Thyroid gland (tissue), 4 donors: ENCODE measurements at regions not wholly inside any gene's neighbourhood (a gene's known extent, or its start where the extent isn't known, plus 50 kb on each side); places are given as distances from the start of the nearest gene placed in this dataset.

Source experiments
- DNase-seq, 2 donors: peaks; one replicate each; pipeline ENCODE4 v3.0.0-alpha.2; 2019
- H3K27ac ChIP-seq, 3 donors: fragments of 200-600 bp; sonication (generic); 1 replicate in 2 of 3; 2 replicates in 1 of 3; pipeline ENCODE4 v1.5.1; 2016 to 2019; ENCODE audit warnings: mild to moderate bottlenecking in 1 of 3, moderate library complexity in 1 of 3
- H3K27me3 ChIP-seq: fragments of 200-600 bp; sonication (generic); one replicate; pipeline ENCODE4 v1.5.1; 2019
- H3K36me3 ChIP-seq, 2 donors: fragments of 200-600 bp; sonication (generic); one replicate each; pipeline ENCODE4 v1.5.1; 2016 to 2019
- H3K4me1 ChIP-seq, 2 donors: fragments of 200-600 bp; sonication (generic); one replicate each; pipeline ENCODE4 v1.5.1; 2017 to 2019
- H3K4me3 ChIP-seq, 3 donors: fragments of 200-600 bp; sonication (generic); replicated peaks in 1 of 3; 1 replicate in 2 of 3; 2 replicates in 1 of 3; pipeline ENCODE4 v1.5.1; 2016; ENCODE audit warnings: mild to moderate bottlenecking in 1 of 3
- H3K9me3 ChIP-seq: fragments of 200-600 bp; sonication (generic); one replicate; pipeline ENCODE4 v1.5.1; 2017
- CTCF ChIP-seq, 6 experiments: fragments of 200-600 bp in 3 of 6; fragments of 450-650 bp in 3 of 6; sonication (generic) in 3 of 6; IDR thresholded peaks; one replicate each; pipeline ENCODE4 v1.5.1; 2016 to 2019; ENCODE audit warnings: antibody characterized with exemption in 6 of 6, mild to moderate bottlenecking in 2 of 6, inconsistent platforms in 1 of 6, moderate library complexity in 1 of 6
- POLR2A ChIP-seq, 2 donors: fragments of 450-650 bp; IDR thresholded peaks; one replicate each; pipeline ENCODE4 v1.6.1; 2017; ENCODE audit warnings: antibody characterized with exemption in 2 of 2, mild to moderate bottlenecking in 2 of 2, moderate library complexity in 1 of 2
- WGBS, 2 donors: methylation state at CpG; one replicate each; pipeline ENCODE4 v1.1.5; 2017; 5-methylcytosine and 5-hydroxymethylcytosine counted together
- intact Hi-C: fragments of 100-400 bp; cut with DNase I; formaldehyde crosslinking; loops from one replicate; pipeline ENCODE4 v1.15.1; 2023

DNA sequence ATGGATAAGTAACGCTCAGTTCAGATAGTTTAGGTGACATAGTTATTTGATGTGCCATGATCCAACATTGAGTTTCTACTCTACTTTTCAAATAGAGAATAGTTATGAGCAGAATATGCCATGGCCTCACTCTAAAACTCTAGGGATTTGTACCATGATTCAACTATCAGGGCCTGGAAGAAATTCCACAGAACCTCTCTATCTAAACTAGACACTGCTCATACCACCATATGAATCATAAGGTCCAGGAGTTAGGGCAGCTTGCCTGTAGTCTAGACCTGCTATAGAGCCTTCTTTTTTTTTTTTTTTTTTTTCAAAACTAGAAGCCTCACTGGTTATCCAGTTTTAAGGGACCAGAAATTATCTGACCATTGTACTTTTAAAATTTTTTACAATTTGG is 571.8 kb upstream of the IMPG1 start:
- Histone ChIP-seq H3K27ac (no peak overlapping the region), H3K4me1 (no peaks in the 10 kb centered on the region), H3K27me3 (no peaks in the 10 kb centered on the region), H3K9me3 (no peaks in the 10 kb centered on the region), H3K36me3 (no peaks in the 10 kb centered on the region), H3K4me3 (no peak overlapping the region)
- 92 to 93% methylated on average over 1 of the region's 1 CpG for WGBS, 2 donors
- intact Hi-C loops = no loop called here
- no peak for TF ChIP-seq POLR2A (IDR thresholded peaks at IDR 0.05)
- no peak for TF ChIP-seq CTCF (IDR thresholded peaks at IDR 0.05)
- DNase-seq = no peak

DNA sequence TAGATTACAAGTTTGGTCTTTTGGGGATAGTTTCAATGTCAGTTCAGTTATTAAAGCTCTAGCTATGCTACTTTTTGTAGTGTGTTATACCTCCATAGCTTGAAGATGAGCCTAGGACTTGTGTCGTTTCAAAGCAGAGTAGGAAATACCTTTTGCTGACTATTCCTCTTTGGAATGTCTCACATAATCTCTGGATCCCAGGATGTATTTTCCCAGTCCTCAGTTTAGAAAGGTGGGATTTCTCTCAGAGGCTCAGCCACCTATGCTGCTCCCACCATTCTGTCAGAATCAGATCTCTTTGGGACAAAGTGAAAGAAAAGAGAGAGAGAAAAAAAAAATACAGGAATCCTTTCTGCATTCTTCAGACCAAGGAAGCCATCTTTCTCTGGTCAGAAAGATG is 567.5 kb upstream of the IMPG1 start:
- intact Hi-C loops = no loop called here
- H3K4me3 ChIP-seq = no peak overlapping the region
- no peaks in the 10 kb centered on the region for H3K9me3 ChIP-seq
- H3K36me3 ChIP-seq = no peaks in the 10 kb centered on the region
- no peaks in the 10 kb centered on the region for H3K4me1 ChIP-seq
- no peaks in the 10 kb centered on the region for H3K27me3 ChIP-seq
- no peak overlapping the region for H3K27ac ChIP-seq
- TF ChIP-seq CTCF (IDR thresholded peaks at IDR 0.05) (no peak), POLR2A (IDR thresholded peaks at IDR 0.05) (no peak)
- 68 to 73% methylated on average over 1 of the region's 1 CpG for WGBS, 2 donors
- DNase-seq = no peak

DNA sequence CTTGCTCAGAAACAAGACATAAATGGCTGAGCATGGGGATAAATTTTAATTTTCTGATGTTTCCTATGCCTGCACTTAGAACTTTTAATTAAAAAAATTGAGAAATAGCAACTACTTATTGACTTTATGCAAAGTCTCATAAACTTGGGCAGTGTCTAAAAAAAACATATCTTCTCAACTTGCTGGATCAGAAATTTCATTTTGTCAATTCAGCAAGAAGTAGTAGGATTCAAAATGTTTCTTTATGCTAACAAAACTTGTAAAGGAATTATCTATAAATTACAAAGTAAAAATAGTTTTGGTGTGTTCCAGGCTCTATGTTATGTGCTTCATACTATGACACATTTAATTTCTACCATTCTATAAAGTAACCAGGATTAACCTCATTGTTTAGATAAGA is 562.2 kb upstream of the IMPG1 start:
- no peaks in the 10 kb centered on the region for H3K4me1 ChIP-seq
- H3K4me3 ChIP-seq = no peak overlapping the region
- no peak for DNase-seq
- TF ChIP-seq POLR2A (IDR thresholded peaks at IDR 0.05) (no peak), CTCF (IDR thresholded peaks at IDR 0.05) (no peak)
- H3K36me3 ChIP-seq = no peaks in the 10 kb centered on the region
- intact Hi-C loops = no loop called here
- no peaks in the 10 kb centered on the region for H3K27me3 ChIP-seq
- H3K9me3 ChIP-seq = no peaks in the 10 kb centered on the region
- H3K27ac ChIP-seq = no peak overlapping the region

GRCh38 chr6:76633259-76633658 is 560.8 kb upstream of the IMPG1 start:
- no peak overlapping the region for H3K4me3 ChIP-seq
- DNase-seq = no peak
- H3K9me3 ChIP-seq = no peaks in the 10 kb centered on the region
- 44 to 53% methylated on average over 5 of the region's 5 CpGs for WGBS, 2 donors
- intact Hi-C loops = no loop called here
- no peaks in the 10 kb centered on the region for H3K4me1 ChIP-seq
- TF ChIP-seq CTCF (IDR thresholded peaks at IDR 0.05) (no peak), POLR2A (IDR thresholded peaks at IDR 0.05) (no peak)
- H3K36me3 ChIP-seq = no peaks in the 10 kb centered on the region
- H3K27me3 ChIP-seq = no peaks in the 10 kb centered on the region
- H3K27ac ChIP-seq = no peak overlapping the region

DNA sequence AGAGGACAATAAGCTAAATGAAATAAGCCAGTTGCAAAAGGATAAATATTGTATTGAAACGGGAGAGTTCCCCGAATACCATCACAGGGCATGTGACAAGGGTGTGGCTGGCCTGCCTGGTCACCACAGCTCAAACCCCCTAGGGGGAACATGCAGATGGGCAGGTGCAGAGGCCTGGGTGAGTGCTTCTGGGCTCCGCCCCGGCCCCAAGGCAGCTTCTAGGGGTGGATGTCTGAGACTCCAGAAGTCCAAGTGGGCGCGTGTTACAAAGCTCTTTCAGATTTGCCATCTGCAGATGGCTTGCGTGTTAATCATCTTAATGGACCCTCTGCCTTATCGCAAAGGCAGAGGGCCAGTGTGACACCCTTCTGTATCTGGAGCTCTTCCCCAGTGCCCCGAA is 559.2 kb upstream of the IMPG1 start:
- intact Hi-C loops = no loop called here
- H3K36me3 ChIP-seq = no peaks in the 10 kb centered on the region
- DNase-seq = no peak
- H3K27me3 ChIP-seq = no peaks in the 10 kb centered on the region
- WGBS, 2 donors = 92 to 95% methylated on average over 9 of the region's 9 CpGs
- no peak overlapping the region for H3K4me3 ChIP-seq
- no peak for TF ChIP-seq POLR2A (IDR thresholded peaks at IDR 0.05)
- H3K9me3 ChIP-seq = no peaks in the 10 kb centered on the region
- no peaks in the 10 kb centered on the region for H3K4me1 ChIP-seq
- H3K27ac ChIP-seq = no peak overlapping the region

DNA sequence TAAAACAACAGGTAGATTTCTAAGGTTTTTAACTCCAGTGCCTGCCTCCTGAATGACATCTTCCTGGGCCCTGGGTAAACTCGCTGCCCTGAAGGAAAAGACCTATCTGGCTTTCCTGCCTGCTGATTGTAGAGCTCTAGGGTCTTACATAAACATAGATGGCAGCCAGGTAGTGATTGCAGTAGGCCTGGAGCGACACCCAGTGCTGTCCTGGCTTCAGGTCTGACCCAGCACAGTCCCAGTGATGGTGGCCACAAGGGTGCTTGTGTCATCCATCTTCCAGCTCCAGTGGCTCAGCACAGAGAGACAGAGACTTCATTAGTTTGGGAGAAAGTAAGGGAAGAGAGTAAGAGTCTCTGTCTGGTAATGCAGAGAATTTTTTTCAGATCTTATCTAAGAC is 542.9 kb upstream of the IMPG1 start:
- Histone ChIP-seq H3K27me3 (no peaks in the 10 kb centered on the region), H3K4me3 (no peak overlapping the region), H3K27ac (no peak overlapping the region), H3K9me3 (no peaks in the 10 kb centered on the region), H3K4me1 (no peaks in the 10 kb centered on the region), H3K36me3 (no peaks in the 10 kb centered on the region)
- intact Hi-C loops = no loop called here
- WGBS, 2 donors = 76 to 83% methylated on average over 2 of the region's 2 CpGs
- no peak for DNase-seq
- TF ChIP-seq CTCF (IDR thresholded peaks at IDR 0.05) (no peak), POLR2A (IDR thresholded peaks at IDR 0.05) (no peak)
